K562 (cell line): ENCODE measurements at regions not wholly inside any gene's neighbourhood (a gene's known extent, or its start where the extent isn't known, plus 50 kb on each side); places are given as distances from the start of the nearest gene placed in this dataset.

Experiments
- REST ChIP-seq, 2 experiments: fragments of 450-650 bp; formaldehyde crosslinking in 1 of 2; IDR thresholded peaks; 2 replicates each; pipeline versions ENCODE4 v1.4.0 to v1.6.1; 2014 to 2020; ENCODE audit warnings: mild to moderate bottlenecking in 2 of 2, borderline replicate concordance in 1 of 2, low read depth in 1 of 2
- TF ChIP-seq, protein P1 (sequence below): fragments of 250-450 bp; sonication (Bioruptor Pico); IDR thresholded peaks from 2 replicates; pipeline ENCODE4 v1.5.0; 2022; ENCODE audit warnings: mild to moderate bottlenecking
- TF ChIP-seq, protein P2 (sequence below): fragments of 250-450 bp; sonication (Bioruptor Pico); IDR thresholded peaks from 2 replicates; pipeline ENCODE4 v1.4.0; 2020; ENCODE audit warnings: mild to moderate bottlenecking, moderate library complexity, borderline replicate concordance

- TF ChIP-seq REST (IDR thresholded peaks at IDR 0.05; ENCODE audit: borderline replicate concordance): no peak
- TF ChIP-seq REST (CRISPR knock-in tag; IDR thresholded peaks at IDR 0.05; ENCODE audit: low read depth): no peak
- TF ChIP-seq, protein P1, sequence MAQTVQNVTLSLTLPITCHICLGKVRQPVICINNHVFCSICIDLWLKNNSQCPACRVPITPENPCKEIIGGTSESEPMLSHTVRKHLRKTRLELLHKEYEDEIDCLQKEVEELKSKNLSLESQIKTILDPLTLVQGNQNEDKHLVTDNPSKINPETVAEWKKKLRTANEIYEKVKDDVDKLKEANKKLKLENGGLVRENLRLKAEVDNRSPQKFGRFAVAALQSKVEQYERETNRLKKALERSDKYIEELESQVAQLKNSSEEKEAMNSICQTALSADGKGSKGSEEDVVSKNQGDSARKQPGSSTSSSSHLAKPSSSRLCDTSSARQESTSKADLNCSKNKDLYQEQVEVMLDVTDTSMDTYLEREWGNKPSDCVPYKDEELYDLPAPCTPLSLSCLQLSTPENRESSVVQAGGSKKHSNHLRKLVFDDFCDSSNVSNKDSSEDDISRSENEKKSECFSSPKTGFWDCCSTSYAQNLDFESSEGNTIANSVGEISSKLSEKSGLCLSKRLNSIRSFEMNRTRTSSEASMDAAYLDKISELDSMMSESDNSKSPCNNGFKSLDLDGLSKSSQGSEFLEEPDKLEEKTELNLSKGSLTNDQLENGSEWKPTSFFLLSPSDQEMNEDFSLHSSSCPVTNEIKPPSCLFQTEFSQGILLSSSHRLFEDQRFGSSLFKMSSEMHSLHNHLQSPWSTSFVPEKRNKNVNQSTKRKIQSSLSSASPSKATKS (CRISPR knock-in tag): no peak
- TF ChIP-seq, protein P2, sequence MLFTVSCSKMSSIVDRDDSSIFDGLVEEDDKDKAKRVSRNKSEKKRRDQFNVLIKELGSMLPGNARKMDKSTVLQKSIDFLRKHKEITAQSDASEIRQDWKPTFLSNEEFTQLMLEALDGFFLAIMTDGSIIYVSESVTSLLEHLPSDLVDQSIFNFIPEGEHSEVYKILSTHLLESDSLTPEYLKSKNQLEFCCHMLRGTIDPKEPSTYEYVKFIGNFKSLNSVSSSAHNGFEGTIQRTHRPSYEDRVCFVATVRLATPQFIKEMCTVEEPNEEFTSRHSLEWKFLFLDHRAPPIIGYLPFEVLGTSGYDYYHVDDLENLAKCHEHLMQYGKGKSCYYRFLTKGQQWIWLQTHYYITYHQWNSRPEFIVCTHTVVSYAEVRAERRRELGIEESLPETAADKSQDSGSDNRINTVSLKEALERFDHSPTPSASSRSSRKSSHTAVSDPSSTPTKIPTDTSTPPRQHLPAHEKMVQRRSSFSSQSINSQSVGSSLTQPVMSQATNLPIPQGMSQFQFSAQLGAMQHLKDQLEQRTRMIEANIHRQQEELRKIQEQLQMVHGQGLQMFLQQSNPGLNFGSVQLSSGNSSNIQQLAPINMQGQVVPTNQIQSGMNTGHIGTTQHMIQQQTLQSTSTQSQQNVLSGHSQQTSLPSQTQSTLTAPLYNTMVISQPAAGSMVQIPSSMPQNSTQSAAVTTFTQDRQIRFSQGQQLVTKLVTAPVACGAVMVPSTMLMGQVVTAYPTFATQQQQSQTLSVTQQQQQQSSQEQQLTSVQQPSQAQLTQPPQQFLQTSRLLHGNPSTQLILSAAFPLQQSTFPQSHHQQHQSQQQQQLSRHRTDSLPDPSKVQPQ (CRISPR knock-in tag): no peak
Measured at GRCh38 chr1:208300084-208300770, 56.0 kb upstream of the PLXNA2 start (continued).
